ENCODE measurements at regions not wholly inside any gene's neighbourhood (a gene's known extent, or its start where the extent isn't known, plus 50 kb on each side); places are given as distances from the start of the nearest gene placed in this dataset.

GRCh38 chr5:58264276-58264675, 195.6 kb downstream of the PLK2 start:
- intact Hi-C loops (cut with DNase I), result no loop called here
- DNase-seq, result no peak

GRCh38 chr5:58263296-58263695, 196.6 kb downstream of the PLK2 start:
- DNase-seq, result no peak
- intact Hi-C loops (cut with DNase I), result no loop called here

GRCh38 chr5:58262226-58262625, 197.7 kb downstream of the PLK2 start:
- no peak for DNase-seq
- intact Hi-C loops (cut with DNase I), result no loop called here

GRCh38 chr5:58261605-58262004, 198.3 kb downstream of the PLK2 start:
- DNase-seq, result no peak
- intact Hi-C loops (cut with DNase I), result no loop called here

GRCh38 chr5:58260243-58260642, 199.6 kb downstream of the PLK2 start:
- no peak for DNase-seq
- intact Hi-C loops (cut with DNase I), result no loop called here

GRCh38 chr5:58259685-58260152, 200.2 kb downstream of the PLK2 start:
- intact Hi-C loops (cut with DNase I), result no loop called here
- DNase-seq, result no peak

- intact Hi-C loops (cut with DNase I), result no loop called here
- no peak for DNase-seq
These were observed 200.8 kb downstream of the PLK2 start for GRCh38 chr5:58258984-58259684.

- no peak for DNase-seq
- intact Hi-C loops (cut with DNase I), result no loop called here
These were observed 203.9 kb downstream of the PLK2 start for GRCh38 chr5:58255970-58256369.

GRCh38 chr5:58255386-58255785, 204.5 kb downstream of the PLK2 start:
- intact Hi-C loops (cut with DNase I), result no loop called here
- DNase-seq, result no peak

GRCh38 chr5:58248221-58248620, 211.7 kb downstream of the PLK2 start:
- no peak for DNase-seq

GRCh38 chr5:58246461-58246944, 213.4 kb downstream of the PLK2 start:
- no peak for DNase-seq
- intact Hi-C loops (cut with DNase I), result loop anchor here (10.0 kb wide), 1 partner anchor 208 kb away; no protein-coding TSS in a partner anchor

More at GRCh38 chr5:58248221-58248620, 211.7 kb downstream of the PLK2 start:
- intact Hi-C loops (cut with DNase I), result loop anchor here (10.0 kb wide), 1 partner anchor 207 kb away; no protein-coding TSS in a partner anchor

- intact Hi-C loops (cut with DNase I), result loop anchor here (10.0 kb wide), 1 partner anchor 209 kb away; no protein-coding TSS in a partner anchor
- peak in 9 of 42 donors; percentile 7 to 47 (median 18) for DNase-seq
These were observed 214.4 kb downstream of the PLK2 start for GRCh38 chr5:58245476-58245840.

GRCh38 chr5:58244819-58245475, 214.9 kb downstream of the PLK2 start:
- intact Hi-C loops (cut with DNase I), result loop anchor here (10.0 kb wide), 1 partner anchor 210 kb away; no protein-coding TSS in a partner anchor
- DNase-seq, result peak in 1 of 42 donors; percentile 41

GRCh38 chr5:58241389-58241788, 218.5 kb downstream of the PLK2 start:
- DNase-seq, result no peak
- intact Hi-C loops (cut with DNase I), result loop anchor here (10.0 kb wide), 1 partner anchor 213 kb away; no protein-coding TSS in a partner anchor

GRCh38 chr5:58240322-58240721, 219.6 kb downstream of the PLK2 start:
- intact Hi-C loops (cut with DNase I), result loop anchor here (10.0 kb wide), 1 partner anchor 214 kb away; no protein-coding TSS in a partner anchor
- DNase-seq, result no peak

GRCh38 chr5:58239731-58240130, 220.2 kb downstream of the PLK2 start:
- intact Hi-C loops (cut with DNase I), result loop anchor here (10.0 kb wide), 1 partner anchor 215 kb away; no protein-coding TSS in a partner anchor

GRCh38 chr5:58239045-58239444, 220.8 kb downstream of the PLK2 start:
- no peak for DNase-seq
- intact Hi-C loops (cut with DNase I), result no loop called here

More at GRCh38 chr5:58239731-58240130, 220.2 kb downstream of the PLK2 start:
- DNase-seq, result no peak

GRCh38 chr5:58236498-58236897, 223.4 kb downstream of the PLK2 start:
- no peak for DNase-seq
- intact Hi-C loops (cut with DNase I), result no loop called here

GRCh38 chr5:58235299-58235698, 224.6 kb downstream of the PLK2 start:
- intact Hi-C loops (cut with DNase I), result no loop called here
- DNase-seq, result no peak

- no peak for DNase-seq
- intact Hi-C loops (cut with DNase I), result no loop called here
These were observed 227.8 kb downstream of the PLK2 start for GRCh38 chr5:58232130-58232529.

Measured in head of caudate nucleus (tissue), 42 donors.